ENCODE measurements at regions not wholly inside any gene's neighbourhood (a gene's known extent, or its start where the extent isn't known, plus 50 kb on each side); places are given as distances from the start of the nearest gene placed in this dataset.

- no peak for DNase-seq
- TF ChIP-seq EZH2 (IDR thresholded peaks at IDR 0.05; ENCODE audit: low read depth) (no peak), CTCF (conservative IDR thresholded peaks at IDR 0.05) (no peak)
Observed at GRCh38 chr1:238377280-238377919, 486.7 kb upstream of the ZP4 start.

GRCh38 chr1:238370599-238370998, 479.9 kb upstream of the ZP4 start:
- POLR2A ChIA-PET (ENCODE audit: unreplicated experiment), result no interaction called here
- DNase-seq, result no peak
- no peak overlapping the region for H3K4me2 ChIP-seq
- H3K27ac ChIP-seq, result no peak overlapping the region
- no peaks in the 10 kb centered on the region for H3K79me2 ChIP-seq (ENCODE audit: low read depth)
- no peaks in the 10 kb centered on the region for H3K4me1 ChIP-seq (replicated peaks; ENCODE audit: insufficient read depth)
- no peaks in the 10 kb centered on the region for H3K36me3 ChIP-seq (ENCODE audit: low read depth)
- intact Hi-C loops (cut with micrococcal nuclease; ENCODE audit: unreplicated experiment), result no loop called here
- H2AFZ ChIP-seq, result no peak overlapping the region
- CTCF ChIA-PET, result no interaction called here
- TF ChIP-seq CTCF (conservative IDR thresholded peaks at IDR 0.05) (no peak), EZH2 (IDR thresholded peaks at IDR 0.05; ENCODE audit: low read depth) (no peak)
- H3F3A ChIP-seq (ENCODE audit: insufficient read depth, low read depth), result no peaks in the 10 kb centered on the region
- no peaks in the 10 kb centered on the region for H3K9me3 ChIP-seq (ENCODE audit: insufficient read depth, low read depth)
- no TSS peak for BruUV-seq (replicated peaks)
- no peaks in the 10 kb centered on the region for H3K27me3 ChIP-seq (ENCODE audit: insufficient read depth, low read depth)
- no peaks in the 10 kb centered on the region for H4K20me1 ChIP-seq (ENCODE audit: insufficient read depth)
- H3K9me2 ChIP-seq (ENCODE audit: insufficient read depth), result no peaks in the 10 kb centered on the region; the same call in 1 of the 2 replicates
- H3K4me3 ChIP-seq, result no peak overlapping the region

More at GRCh38 chr1:238377280-238377919, 486.7 kb upstream of the ZP4 start:
- H3K36me3 ChIP-seq (ENCODE audit: low read depth), result no peaks in the 10 kb centered on the region
- H3K9me3 ChIP-seq (ENCODE audit: insufficient read depth, low read depth), result no peaks in the 10 kb centered on the region
- no peaks in the 10 kb centered on the region for H3F3A ChIP-seq (ENCODE audit: insufficient read depth, low read depth)
- no peak overlapping the region for H3K4me3 ChIP-seq
- no peaks in the 10 kb centered on the region for H3K4me1 ChIP-seq (replicated peaks; ENCODE audit: insufficient read depth)
- CTCF ChIA-PET, result no interaction called here
- no peak overlapping the region for H3K27ac ChIP-seq
- POLR2A ChIA-PET (ENCODE audit: unreplicated experiment), result no interaction called here
- BruUV-seq (replicated peaks), result no TSS peak
- intact Hi-C loops (cut with micrococcal nuclease; ENCODE audit: unreplicated experiment), result no loop called here
- no peaks in the 10 kb centered on the region for H4K20me1 ChIP-seq (ENCODE audit: insufficient read depth)
- H3K27me3 ChIP-seq (ENCODE audit: insufficient read depth, low read depth), result no peaks in the 10 kb centered on the region
- no peaks in the 10 kb centered on the region; the same call in 1 of the 2 replicates for H3K9me2 ChIP-seq (ENCODE audit: insufficient read depth)
- no peak overlapping the region for H3K4me2 ChIP-seq
- H2AFZ ChIP-seq, result no peak overlapping the region
- no peaks in the 10 kb centered on the region for H3K79me2 ChIP-seq (ENCODE audit: low read depth)

- Histone ChIP-seq H3K4me1 (replicated peaks; ENCODE audit: insufficient read depth) (no peaks in the 10 kb centered on the region), H3K27me3 (ENCODE audit: insufficient read depth, low read depth) (no peaks in the 10 kb centered on the region), H3F3A (ENCODE audit: insufficient read depth, low read depth) (no peaks in the 10 kb centered on the region), H4K20me1 (ENCODE audit: insufficient read depth) (no peaks in the 10 kb centered on the region), H3K9me3 (ENCODE audit: insufficient read depth, low read depth) (no peaks in the 10 kb centered on the region), H3K4me2 (no peak overlapping the region), H3K27ac (no peak overlapping the region), H3K36me3 (ENCODE audit: low read depth) (no peaks in the 10 kb centered on the region), H3K9me2 (ENCODE audit: insufficient read depth) (0 out of 2 replicates have a peak, but pooled peaks cover 2% of the 10 kb centered on the region), H2AFZ (no peak overlapping the region), H3K4me3 (no peak overlapping the region), H3K79me2 (ENCODE audit: low read depth) (no peaks in the 10 kb centered on the region)
- TF ChIP-seq EZH2 (IDR thresholded peaks at IDR 0.05; ENCODE audit: low read depth), result no peak
- no peak for TF ChIP-seq CTCF (conservative IDR thresholded peaks at IDR 0.05)
- intact Hi-C loops (cut with micrococcal nuclease; ENCODE audit: unreplicated experiment), result no loop called here
- DNase-seq, result no peak
- BruUV-seq (replicated peaks), result no TSS peak
- CTCF ChIA-PET, result no interaction called here
- POLR2A ChIA-PET (ENCODE audit: unreplicated experiment), result no interaction called here
Observed at GRCh38 chr1:238364214-238364892, 473.6 kb upstream of the ZP4 start.
